ENCODE measurements at regions not wholly inside any gene's neighbourhood (a gene's known extent, or its start where the extent isn't known, plus 50 kb on each side); places are given as distances from the start of the nearest gene placed in this dataset.

DNA sequence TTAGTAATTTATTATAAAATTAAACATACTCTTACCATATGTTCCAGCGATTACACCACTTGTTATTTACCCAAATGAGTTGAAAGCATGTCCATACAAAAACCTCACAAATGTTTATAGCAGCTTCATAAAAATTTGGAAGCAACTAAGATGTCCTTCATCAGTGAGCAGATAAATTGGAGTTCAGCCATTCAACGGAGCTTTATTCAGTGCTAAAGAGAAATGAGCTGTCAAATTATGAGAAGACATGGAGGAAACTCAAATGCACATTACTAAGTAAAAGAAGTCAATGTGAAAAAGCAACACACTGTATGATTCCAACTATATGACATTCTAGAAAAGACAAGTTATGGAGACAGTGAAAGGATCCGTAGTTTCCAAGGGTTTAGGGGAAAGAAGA lies 606.7 kb upstream of the TMPRSS15 start:
- intact Hi-C loops (cut with micrococcal nuclease) = no loop called here
- TF ChIP-seq GATA2 (IDR thresholded peaks at IDR 0.05; ENCODE audit: insufficient read depth, insufficient read length, low read depth, low read length) = no peak
- no peak for TF ChIP-seq MYC (IDR thresholded peaks at IDR 0.05; ENCODE audit: low read depth, low read length)
- no peak for TF ChIP-seq POLR2A (IDR thresholded peaks at IDR 0.05; ENCODE audit: low read depth, low read length)
- TF ChIP-seq, protein P1, sequence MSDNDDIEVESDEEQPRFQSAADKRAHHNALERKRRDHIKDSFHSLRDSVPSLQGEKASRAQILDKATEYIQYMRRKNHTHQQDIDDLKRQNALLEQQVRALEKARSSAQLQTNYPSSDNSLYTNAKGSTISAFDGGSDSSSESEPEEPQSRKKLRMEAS (IDR thresholded peaks at IDR 0.05; ENCODE audit: insufficient read depth, insufficient read length) = no peak
- no peak for TF ChIP-seq FOS (IDR thresholded peaks at IDR 0.05; ENCODE audit: borderline replicate concordance, insufficient read depth, low read length)
- no peak for TF ChIP-seq EZH2 (IDR thresholded peaks at IDR 0.05; ENCODE audit: borderline replicate concordance, low read depth, low read length, severe bottlenecking)
- TF ChIP-seq POLR2AphosphoS5 (IDR thresholded peaks at IDR 0.05; ENCODE audit: insufficient read depth, low read depth, low read length) = no peak
- POLR2A ChIA-PET = no interaction called here

DNA sequence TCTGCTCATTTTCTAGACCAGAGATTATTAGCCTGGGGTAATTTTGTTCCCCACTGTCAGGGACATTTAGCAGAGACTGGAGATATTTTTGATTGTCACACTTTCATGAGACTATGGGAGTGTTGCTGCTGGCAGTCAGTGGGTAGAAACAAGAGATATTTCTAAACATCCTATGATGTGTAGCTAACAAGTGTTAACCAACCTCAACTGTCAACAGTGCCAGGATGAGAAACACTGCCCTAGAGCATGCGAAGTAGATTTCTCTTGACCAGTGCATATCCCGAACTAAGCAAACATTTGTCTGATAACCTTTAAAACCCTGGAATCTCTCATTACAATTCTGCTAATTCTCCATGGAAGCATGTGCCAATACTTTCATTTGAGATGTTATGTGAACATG lies 607.4 kb upstream of the TMPRSS15 start:
- Histone ChIP-seq H3K9me1 (replicated peaks; ENCODE audit: control insufficient read depth, extremely low read depth, insufficient read depth, low read length) (no peaks in the 10 kb centered on the region), H3K4me2 (ENCODE audit: insufficient read depth, low read length) (no peak overlapping the region), H3K9ac (replicated peaks; ENCODE audit: extremely low read depth, insufficient read depth, low read length) (no peak overlapping the region), H3K9me3 (replicated peaks; ENCODE audit: control insufficient read depth, insufficient read depth, low read length) (no peaks in the 10 kb centered on the region), H3K27me3 (ENCODE audit: control insufficient read depth in 2 of 2, insufficient read depth in 2 of 2, low read length in 2 of 2) (no peaks in the 10 kb centered on the region), H2AFZ (ENCODE audit: low read depth, low read length) (no peak overlapping the region), H3K27ac (ENCODE audit: insufficient read depth, low read depth, low read length) (no peak overlapping the region), H3K79me2 (ENCODE audit: control insufficient read depth, insufficient read depth, low read length) (no peaks in the 10 kb centered on the region), H3K36me3 (ENCODE audit: control insufficient read depth in 2 of 2, extremely low read depth in 1 of 2, insufficient read depth in 2 of 2, low read length in 2 of 2) (no peaks in the 10 kb centered on the region), H4K20me1 (replicated peaks; ENCODE audit: control insufficient read depth, extremely low read depth, insufficient read depth, low read length) (no peaks in the 10 kb centered on the region), H3K4me1 (ENCODE audit: control insufficient read depth, extremely low read depth, insufficient read depth, low read length) (no peaks in the 10 kb centered on the region), H3K4me3 (replicated peaks in 1 of 3; ENCODE audit: insufficient read depth in 1 of 3, low read depth in 1 of 3, low read length in 3 of 3) (no peak overlapping the region)
- no peak for DNase-seq (ENCODE audit: low read depth, low spot score)
- ChIA-PET POLR2A (no interaction called here), CTCF (no interaction called here)
- dilution Hi-C loops (cut with MboI; ENCODE audit: extremely low pct_ligation_motif_present, low sequenced_read_pairs) (no loop called here), intact Hi-C loops (cut with micrococcal nuclease) (no loop called here)
- TF ChIP-seq POLR2AphosphoS5 (IDR thresholded peaks at IDR 0.05; ENCODE audit: insufficient read depth, low read depth, low read length) (no peak), EZH2 (IDR thresholded peaks at IDR 0.05; ENCODE audit: borderline replicate concordance, low read depth, low read length, severe bottlenecking) (no peak), GATA2 (IDR thresholded peaks at IDR 0.05; ENCODE audit: insufficient read depth, insufficient read length, low read depth, low read length) (no peak), FOS (IDR thresholded peaks at IDR 0.05; ENCODE audit: borderline replicate concordance, insufficient read depth, low read length) (no peak), POLR2A (IDR thresholded peaks at IDR 0.05; ENCODE audit: low read depth, low read length) (no peak)
- no peak for FAIRE-seq
- BruUV-seq (replicated peaks) = no TSS peak

More for the DNA sequence above, 606.7 kb upstream of the TMPRSS15 start:
- H3K9me1 ChIP-seq (replicated peaks; ENCODE audit: control insufficient read depth, extremely low read depth, insufficient read depth, low read length) = no peaks in the 10 kb centered on the region
- H3K9ac ChIP-seq (replicated peaks; ENCODE audit: extremely low read depth, insufficient read depth, low read length) = no peak overlapping the region
- no peak overlapping the region for H3K27ac ChIP-seq (ENCODE audit: insufficient read depth, low read depth, low read length)
- no peak overlapping the region for H3K4me2 ChIP-seq (ENCODE audit: insufficient read depth, low read length)
- DNase-seq (ENCODE audit: low read depth, low spot score) (no peak), FAIRE-seq (no peak)
- no peak overlapping the region for H2AFZ ChIP-seq (ENCODE audit: low read depth, low read length)
- CTCF ChIA-PET = no interaction called here
- H3K79me2 ChIP-seq (ENCODE audit: control insufficient read depth, insufficient read depth, low read length) = no peaks in the 10 kb centered on the region
- no peaks in the 10 kb centered on the region for H3K36me3 ChIP-seq (ENCODE audit: control insufficient read depth in 2 of 2, extremely low read depth in 1 of 2, insufficient read depth in 2 of 2, low read length in 2 of 2)
- no peak overlapping the region for H3K4me3 ChIP-seq (replicated peaks in 1 of 3; ENCODE audit: insufficient read depth in 1 of 3, low read depth in 1 of 3, low read length in 3 of 3)
- no peaks in the 10 kb centered on the region for H3K4me1 ChIP-seq (ENCODE audit: control insufficient read depth, extremely low read depth, insufficient read depth, low read length)
- no peaks in the 10 kb centered on the region for H4K20me1 ChIP-seq (replicated peaks; ENCODE audit: control insufficient read depth, extremely low read depth, insufficient read depth, low read length)
- no TSS peak for BruUV-seq (replicated peaks)
- no peaks in the 10 kb centered on the region for H3K27me3 ChIP-seq (ENCODE audit: control insufficient read depth in 2 of 2, insufficient read depth in 2 of 2, low read length in 2 of 2)
- no peaks in the 10 kb centered on the region for H3K9me3 ChIP-seq (replicated peaks; ENCODE audit: control insufficient read depth, insufficient read depth, low read length)
- dilution Hi-C loops (cut with MboI; ENCODE audit: extremely low pct_ligation_motif_present, low sequenced_read_pairs) = no loop called here

All from endothelial cell of umbilical vein (primary cell).